Left ventricle myocardium inferior (tissue), 1 donor: ENCODE measurements at regions not wholly inside any gene's neighbourhood (a gene's known extent, or its start where the extent isn't known, plus 50 kb on each side); places are given as distances from the start of the nearest gene placed in this dataset.

Experiments
- DNase-seq: peaks from one replicate; pipeline ENCODE4 v3.0.0-alpha.2; 2020
- H3K27ac ChIP-seq: fragments of 200-600 bp; replicated peaks from 2 replicates; pipeline ENCODE4 v1.8.0; 2021
- H3K27me3 ChIP-seq: fragments of 200-600 bp; 2 replicates; pipeline ENCODE4 v1.8.0; 2021; ENCODE audit warnings: low read depth
- H3K36me3 ChIP-seq: fragments of 200-600 bp; 2 replicates; pipeline ENCODE4 v1.8.0; 2021
- H3K4me1 ChIP-seq: fragments of 200-600 bp; 2 replicates; pipeline ENCODE4 v1.8.0; 2021
- H3K4me3 ChIP-seq: fragments of 200-600 bp; 2 replicates; pipeline ENCODE4 v1.8.0; 2021; ENCODE audit warnings: mild to moderate bottlenecking, moderate library complexity
- H3K9me3 ChIP-seq: fragments of 200-600 bp; replicated peaks from 2 replicates; pipeline ENCODE4 v1.8.0; 2021
- CTCF ChIP-seq: fragments of 200-600 bp; IDR thresholded peaks from 2 replicates; pipeline ENCODE4 v1.8.0; 2021; ENCODE audit warnings: antibody characterized with exemption, mild to moderate bottlenecking, borderline replicate concordance
- intact Hi-C: fragments of 100-400 bp; cut with micrococcal nuclease; formaldehyde crosslinking; loops from one replicate; pipeline ENCODE4 v1.11.0; 2022
- donor health status: DM: no; HTN: yes; CAD: no; lungs with severe emphysema.

GRCh38 chr21:36255663-36256062 lies 64.3 kb upstream of the MORC3 start:
- DNase-seq, result no peak
- TF ChIP-seq CTCF, result no peak
- intact Hi-C loops, result no loop called here
- no peak overlapping the region for H3K4me3 ChIP-seq
- H3K4me1 ChIP-seq, result peaks cover 4% of the 10 kb centered on the region
- peaks cover 59% of the 10 kb centered on the region for H3K36me3 ChIP-seq
- H3K27ac ChIP-seq, result no peak overlapping the region
- no peaks in the 10 kb centered on the region for H3K9me3 ChIP-seq
- H3K27me3 ChIP-seq, result no peaks in the 10 kb centered on the region

- no peaks in the 10 kb centered on the region for H3K27me3 ChIP-seq
- no peaks in the 10 kb centered on the region for H3K9me3 ChIP-seq
- peaks cover 52% of the 10 kb centered on the region for H3K36me3 ChIP-seq
- DNase-seq, result no peak
- no peak overlapping the region for H3K27ac ChIP-seq
- H3K4me1 ChIP-seq, result peaks cover 4% of the 10 kb centered on the region
- H3K4me3 ChIP-seq, result no peak overlapping the region
- intact Hi-C loops, result no loop called here
- no peak for TF ChIP-seq CTCF
Observed at GRCh38 chr21:36257657-36258056, 62.3 kb upstream of the MORC3 start.

- Histone ChIP-seq H3K27ac (peak overlapping the region; percentile 78), H3K9me3 (no peaks in the 10 kb centered on the region), H3K4me1 (peaks cover 4% of the 10 kb centered on the region), H3K36me3 (peaks cover 46% of the 10 kb centered on the region), H3K27me3 (no peaks in the 10 kb centered on the region), H3K4me3 (peak overlapping the region; percentile 61)
- DNase-seq, result no peak
- TF ChIP-seq CTCF, result peak; percentile 85
- intact Hi-C loops, result no loop called here
Observed at GRCh38 chr21:36260030-36260787, 59.8 kb upstream of the MORC3 start.

- DNase-seq, result no peak
- Histone ChIP-seq H3K36me3 (peaks cover 45% of the 10 kb centered on the region), H3K4me1 (peaks cover 4% of the 10 kb centered on the region), H3K27me3 (no peaks in the 10 kb centered on the region), H3K4me3 (peak overlapping the region; percentile 61), H3K27ac (peak overlapping the region; percentile 78), H3K9me3 (no peaks in the 10 kb centered on the region)
- TF ChIP-seq CTCF, result peak; percentile 4
- intact Hi-C loops, result no loop called here
Observed at GRCh38 chr21:36260802-36261201, 59.2 kb upstream of the MORC3 start.

- no peak overlapping the region for H3K4me3 ChIP-seq
- H3K27me3 ChIP-seq, result no peaks in the 10 kb centered on the region
- no peak for DNase-seq
- H3K36me3 ChIP-seq, result peaks cover 44% of the 10 kb centered on the region
- intact Hi-C loops, result no loop called here
- no peak for TF ChIP-seq CTCF
- no peak overlapping the region for H3K27ac ChIP-seq
- peaks cover 4% of the 10 kb centered on the region for H3K4me1 ChIP-seq
- no peaks in the 10 kb centered on the region for H3K9me3 ChIP-seq
Observed at GRCh38 chr21:36261459-36261858, 58.5 kb upstream of the MORC3 start.
